Activated T-cell treated with anti-CD3 and anti-CD28 coated beads, Interleukin-2, amount 50 U/mL, for 1 hour (primary cell): ENCODE measurements at regions not wholly inside any gene's neighbourhood (a gene's known extent, or its start where the extent isn't known, plus 50 kb on each side); places are given as distances from the start of the nearest gene placed in this dataset.
"Not testable (repeated sequence)": the region's sequence is repeated elsewhere in the genome, so short reads cannot be mapped to it uniquely, and the experiment has no call there.

Source experiments
- DNase-seq: peaks from one replicate; pipeline ENCODE4 v3.0.0-alpha.2; 2020

DNA sequence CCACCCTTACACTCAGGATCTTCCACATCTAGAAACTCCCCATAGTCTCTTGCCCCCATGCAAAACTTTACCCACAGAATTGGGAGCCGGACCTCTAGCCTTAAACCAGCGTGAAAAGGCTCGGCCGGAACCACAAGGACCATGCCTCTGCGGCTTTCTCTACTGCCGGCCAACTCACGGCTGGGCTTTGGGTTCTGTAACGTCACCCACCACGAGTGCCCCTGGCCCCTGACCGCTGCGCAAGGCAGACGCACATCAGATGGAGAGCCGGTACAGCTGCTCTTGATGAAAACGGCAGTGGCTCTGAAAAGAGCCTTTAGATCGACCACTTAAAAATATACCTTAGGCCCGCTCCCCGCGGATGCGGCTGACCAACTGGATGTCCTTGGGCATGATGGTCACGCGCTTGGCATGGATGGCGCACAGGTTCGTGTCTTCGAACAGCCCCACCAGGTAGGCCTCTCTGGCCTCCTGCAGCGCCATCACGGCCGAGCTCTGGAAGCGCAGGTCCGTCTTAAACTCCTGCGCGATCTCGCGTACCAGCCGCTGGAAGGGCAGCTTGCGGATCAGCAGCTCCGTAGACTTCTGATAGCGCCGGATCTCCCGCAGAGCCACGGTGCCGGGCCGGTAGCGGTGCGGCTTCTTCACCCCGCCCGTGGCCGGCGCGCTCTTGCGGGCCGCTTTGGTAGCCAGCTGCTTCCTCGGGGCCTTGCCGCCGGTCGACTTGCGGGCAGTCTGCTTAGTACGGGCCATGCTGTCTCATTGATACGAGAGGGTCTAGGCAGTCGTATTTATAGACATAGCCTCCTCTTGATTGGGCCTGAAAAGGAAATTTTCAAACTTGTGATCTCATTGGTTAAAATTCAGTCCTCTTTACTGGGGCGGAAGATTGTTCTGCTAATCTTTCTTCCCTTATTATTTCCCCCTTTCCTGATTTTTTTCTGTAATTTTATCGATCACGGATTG is 66.3 kb downstream of the FAM72C start:
- DNase-seq, result peak; percentile 50

DNA sequence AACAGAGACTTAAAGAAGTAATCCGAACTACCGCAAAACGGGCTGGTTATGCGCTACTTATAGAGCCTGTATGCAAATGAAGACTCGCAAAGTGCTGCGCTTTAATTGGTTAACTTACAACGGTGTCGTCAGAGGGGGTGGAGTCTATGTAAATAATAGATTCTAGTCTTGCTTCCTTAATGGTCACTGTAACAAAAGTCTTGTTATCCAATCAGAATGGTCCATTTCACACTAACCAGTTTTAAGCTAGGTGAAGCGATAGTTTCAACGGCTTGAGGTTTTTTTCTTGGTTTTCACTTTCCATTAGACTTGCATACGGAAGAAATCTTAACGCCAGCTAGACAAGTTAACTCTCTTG is 67.2 kb downstream of the FAM72C start:
- not testable (repeated sequence) for DNase-seq

DNA sequence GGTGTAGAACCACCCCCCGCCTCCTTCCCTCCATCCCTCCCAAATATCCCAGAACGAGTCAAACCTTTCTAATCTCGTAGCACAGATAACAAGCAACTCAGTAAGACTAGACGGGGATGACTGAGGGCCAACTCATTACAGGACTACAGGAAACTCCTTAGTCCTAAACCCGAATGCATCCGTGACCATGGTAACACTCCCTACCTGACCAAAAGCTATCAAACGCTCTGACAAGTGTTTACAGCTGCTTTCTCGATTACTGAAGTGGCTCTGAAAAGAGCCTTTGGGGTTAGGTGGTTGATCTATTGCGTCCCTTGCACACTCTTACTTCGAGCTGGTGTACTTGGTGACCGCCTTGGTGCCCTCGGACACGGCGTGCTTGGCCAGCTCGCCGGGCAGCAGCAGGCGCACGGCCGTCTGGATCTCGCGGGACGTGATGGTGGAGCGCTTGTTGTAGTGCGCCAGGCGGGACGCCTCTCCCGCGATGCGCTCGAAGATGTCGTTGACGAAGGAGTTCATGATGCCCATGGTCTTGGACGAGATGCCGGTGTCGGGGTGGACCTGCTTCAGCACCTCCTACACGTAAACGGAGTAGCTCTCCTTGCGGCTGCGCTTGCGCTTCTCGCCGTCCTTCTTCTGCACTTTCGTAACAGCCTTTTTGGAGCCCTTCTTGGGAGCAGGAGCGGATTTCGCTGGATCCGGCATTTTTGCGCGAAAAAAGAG is 67.7 kb downstream of the FAM72C start:
- peak; percentile 19 for DNase-seq

DNA sequence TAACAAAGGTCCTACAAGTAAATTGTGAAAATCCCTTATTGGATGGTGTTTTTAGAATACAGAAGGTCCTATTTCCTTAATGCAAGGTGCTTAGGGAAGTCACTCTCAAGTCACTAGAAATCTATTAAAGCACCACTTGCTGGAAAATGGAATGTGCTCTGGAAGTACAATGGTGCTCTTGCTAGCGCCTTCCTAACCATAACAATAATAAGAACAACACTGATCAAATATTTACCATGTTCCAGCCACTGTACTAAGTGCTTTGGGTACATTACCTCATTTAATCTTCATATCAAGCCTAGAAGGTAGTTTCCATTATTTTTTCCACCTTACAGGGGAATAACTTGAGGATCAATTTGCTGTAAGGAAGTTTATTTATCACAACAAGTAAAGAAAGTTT is 75.4 kb downstream of the FAM72C start:
- DNase-seq, result not testable (repeated sequence)

DNA sequence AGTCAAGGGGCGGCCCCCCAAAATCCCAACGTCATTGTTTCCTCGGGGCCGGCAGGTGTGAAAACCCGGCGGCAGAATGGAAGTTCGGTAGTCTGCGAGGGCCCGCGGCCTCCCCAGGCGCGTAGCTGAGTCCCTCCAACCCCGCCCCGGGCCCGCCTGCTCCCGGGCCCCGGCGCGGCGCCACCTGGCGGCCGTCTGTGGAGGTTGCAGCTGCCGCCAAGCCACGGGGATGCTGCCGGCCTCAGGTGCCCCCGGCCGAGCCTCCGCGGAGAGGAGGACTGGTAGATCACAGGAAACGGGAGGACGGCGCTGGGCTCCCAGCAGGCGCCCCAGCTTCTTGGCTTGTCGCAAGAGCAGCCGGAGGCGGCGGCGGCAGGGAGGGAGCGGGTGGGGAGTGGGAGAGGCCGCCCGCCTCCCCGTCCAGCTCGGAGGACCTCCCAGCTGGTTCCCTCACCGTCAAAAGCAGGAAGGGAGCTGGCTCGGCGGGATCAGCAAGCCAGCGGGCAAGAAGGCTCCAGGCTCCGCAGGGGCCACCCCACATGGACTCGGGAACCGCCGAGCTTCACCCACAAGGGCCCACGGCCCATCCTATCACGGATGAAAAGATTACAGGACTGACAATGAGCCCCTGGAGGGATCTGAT is 86.7 kb downstream of the FAM72C start:
- peak; percentile 84 for DNase-seq

DNA sequence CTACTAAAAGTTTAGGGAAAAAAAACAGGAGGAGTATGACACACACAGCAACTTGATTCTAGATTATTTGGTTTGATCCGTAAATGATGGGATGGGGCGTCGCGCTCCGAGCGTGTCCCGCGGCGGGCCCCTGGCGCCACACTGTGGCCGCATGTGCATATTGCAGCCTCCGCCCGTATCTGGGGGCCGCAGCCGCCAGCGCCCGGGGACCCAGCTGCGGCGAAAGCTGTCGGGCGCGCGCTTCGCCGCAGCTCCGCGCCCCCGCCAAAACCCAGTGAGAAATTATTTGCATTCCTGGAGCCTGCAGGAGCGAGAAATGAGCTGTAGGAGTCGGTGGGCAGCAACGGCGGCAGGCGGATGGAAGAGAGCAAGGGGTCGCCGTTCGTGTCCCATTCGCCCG is 87.3 kb downstream of the FAM72C start:
- peak; percentile 74 for DNase-seq

DNA sequence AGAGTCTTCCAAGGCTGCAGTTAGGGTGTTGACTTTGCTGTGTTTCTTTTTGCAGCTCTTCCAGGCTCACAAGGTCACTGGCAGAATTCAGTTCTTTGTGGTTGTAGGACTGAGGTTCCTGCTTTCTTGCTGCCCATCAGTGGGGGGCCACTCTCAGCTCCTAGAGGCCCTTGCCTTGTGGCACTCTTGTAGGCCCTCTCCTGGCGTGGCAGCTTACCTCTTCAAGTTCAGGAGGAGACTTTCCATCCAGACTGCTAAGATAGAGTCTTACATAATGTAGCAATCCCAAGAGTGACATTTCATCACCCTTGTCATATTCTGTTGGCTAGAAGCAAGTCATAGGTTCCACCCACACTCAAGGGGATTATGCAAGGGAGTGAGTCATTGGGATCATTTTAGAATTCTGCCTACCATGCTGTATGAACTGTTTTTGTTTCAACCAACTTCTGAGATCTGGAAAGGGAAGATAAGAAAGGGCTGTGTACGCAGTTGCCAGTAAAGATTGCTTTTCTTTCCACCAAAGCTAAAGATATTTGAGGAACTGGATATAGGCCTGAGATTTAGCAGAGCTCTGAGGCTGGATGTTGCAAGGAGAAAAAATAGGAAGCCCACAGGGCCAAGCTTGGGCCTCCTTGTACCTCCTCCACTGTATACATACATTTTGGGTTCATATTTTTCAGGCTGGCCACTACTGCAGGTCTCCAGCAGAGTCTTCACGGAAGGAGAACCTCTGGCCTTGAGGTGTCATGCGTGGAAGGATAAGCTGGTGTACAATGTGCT is 91.8 kb downstream of the FAM72C start:
- not testable (repeated sequence) for DNase-seq

DNA sequence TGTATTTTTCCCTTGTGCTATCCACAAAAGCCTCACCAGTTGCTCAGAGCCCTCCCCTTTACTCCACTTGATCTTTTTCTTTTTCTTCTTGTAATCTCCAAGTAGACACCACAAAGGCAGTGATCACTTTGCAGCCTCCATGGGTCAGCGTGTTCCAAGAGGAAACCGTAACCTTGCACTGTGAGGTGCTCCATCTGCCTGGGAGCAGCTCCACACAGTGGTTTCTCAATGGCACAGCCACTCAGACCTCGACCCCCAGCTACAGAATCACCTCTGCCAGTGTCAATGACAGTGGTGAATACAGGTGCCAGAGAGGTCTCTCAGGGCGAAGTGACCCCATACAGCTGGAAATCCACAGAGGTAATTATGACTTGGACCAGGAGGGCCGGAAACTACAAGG is 95.8 kb downstream of the FAM72C start:
- DNase-seq, result not testable (repeated sequence)

DNA sequence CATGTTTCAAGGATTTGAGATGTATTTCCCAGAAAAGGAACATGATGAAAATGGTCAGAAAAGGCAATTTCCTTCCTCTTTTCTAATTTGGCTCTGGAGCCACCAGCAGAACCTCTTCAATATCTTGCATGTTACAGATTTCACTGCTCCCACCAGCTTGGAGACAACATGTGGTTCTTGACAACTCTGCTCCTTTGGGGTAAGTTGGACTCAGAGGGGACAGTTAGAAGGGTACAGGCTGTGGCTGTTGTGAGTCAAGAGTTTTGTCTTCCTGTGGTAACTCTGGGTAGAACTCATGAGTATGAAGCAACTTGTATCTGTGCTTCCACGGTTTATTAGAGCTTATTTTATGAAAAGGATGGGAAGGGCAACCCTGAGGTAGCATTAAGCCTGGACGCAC is 97.2 kb downstream of the FAM72C start:
- not testable (repeated sequence) for DNase-seq

DNA sequence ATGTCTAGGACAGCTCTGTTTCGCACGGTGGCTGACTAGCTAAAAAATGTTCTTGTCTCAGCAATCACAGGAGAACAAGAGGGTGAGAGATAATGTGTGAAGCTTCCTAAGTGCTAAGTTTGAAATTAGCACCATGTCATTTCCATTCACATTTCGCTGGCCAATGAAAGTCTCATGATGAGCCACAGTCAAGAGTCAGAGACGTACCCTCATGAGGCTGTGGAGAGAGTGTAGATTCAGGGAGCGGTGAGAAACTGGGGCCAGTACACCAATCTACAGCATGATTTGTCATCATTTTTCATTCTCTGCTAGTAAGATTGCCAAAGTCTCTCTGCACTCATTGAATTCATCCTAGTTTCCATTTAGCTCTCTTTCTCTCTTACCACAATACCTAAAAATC is 98.1 kb downstream of the FAM72C start:
- DNase-seq, result not testable (repeated sequence)

DNA sequence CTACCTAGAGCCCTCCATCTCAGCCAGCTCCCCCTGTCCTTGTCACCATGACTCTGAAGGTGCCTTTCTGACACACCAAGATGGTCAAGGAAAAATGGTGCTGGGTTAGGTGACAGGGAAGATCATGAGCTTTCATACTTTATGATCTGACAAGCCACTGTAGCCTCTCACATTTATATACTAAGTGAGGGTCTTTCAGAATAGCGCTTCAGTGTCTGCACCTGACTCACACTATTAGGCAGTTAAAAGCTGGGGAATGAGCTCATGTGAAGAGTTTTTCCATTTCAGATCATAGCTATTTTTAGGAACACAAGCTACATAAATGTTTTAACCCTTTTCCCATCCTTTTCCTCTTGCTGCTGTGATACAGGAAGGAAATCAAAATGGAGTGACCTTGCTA is 101.4 kb downstream of the FAM72C start:
- DNase-seq, result not testable (repeated sequence)

DNA sequence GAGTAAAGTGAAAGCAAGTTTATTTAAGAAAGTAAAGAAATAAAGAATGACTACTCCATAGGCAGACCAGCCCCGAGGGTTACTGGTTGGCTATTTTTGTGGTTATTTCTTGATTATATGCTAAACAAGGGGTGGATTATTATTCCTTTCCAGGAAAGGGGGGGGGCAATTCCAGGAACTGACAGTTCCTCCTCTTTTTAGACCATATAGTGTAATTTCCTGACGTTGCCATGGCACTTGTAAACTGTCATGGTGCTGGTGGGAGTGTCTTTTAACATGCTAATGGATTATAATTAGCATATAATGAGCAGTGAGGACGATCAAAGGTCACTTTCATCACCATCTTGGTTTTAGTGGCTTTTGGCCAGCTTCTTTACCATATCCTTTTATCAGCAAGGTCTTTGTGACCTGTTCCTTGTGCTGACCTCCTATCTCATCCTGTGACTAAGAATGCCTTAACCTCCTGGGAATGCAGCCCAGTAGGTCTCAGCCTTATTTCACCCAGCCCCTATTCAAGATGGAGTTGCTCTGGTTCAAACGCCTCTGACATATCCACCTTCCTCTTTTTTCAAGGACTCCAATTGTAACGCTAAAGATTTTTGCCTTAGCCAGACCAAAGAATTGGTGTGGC is 104.1 kb downstream of the FAM72C start:
- not testable (repeated sequence) for DNase-seq

DNA sequence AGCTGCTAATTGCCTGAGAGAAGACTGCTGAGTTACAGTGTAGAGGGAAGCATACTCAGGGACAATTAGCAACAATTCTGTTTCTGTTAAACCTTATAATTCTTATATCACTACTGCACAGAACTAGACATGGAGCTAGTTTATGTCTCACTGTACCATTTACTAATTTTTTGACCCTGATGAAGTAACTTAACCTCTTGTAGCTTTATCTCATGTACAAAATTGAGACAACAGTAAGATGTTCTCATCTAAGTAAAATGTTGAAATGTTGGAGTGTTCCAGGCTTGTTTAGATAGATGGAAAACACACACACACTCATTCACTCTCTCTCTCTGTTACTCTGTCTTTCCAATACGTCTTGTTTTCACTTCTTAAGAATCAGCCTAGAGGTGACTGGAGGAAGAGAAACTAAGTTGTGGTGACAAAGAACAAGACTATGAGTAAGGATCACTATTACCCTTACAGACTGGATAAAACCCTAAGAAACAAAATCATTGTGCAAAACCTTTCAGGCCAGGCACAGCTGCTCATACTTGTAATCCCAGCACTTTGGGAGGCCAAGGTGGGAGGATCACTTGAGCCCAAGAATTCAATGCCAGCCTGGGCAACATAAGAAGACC is 107.8 kb downstream of the FAM72C start:
- not testable (repeated sequence) for DNase-seq

DNA sequence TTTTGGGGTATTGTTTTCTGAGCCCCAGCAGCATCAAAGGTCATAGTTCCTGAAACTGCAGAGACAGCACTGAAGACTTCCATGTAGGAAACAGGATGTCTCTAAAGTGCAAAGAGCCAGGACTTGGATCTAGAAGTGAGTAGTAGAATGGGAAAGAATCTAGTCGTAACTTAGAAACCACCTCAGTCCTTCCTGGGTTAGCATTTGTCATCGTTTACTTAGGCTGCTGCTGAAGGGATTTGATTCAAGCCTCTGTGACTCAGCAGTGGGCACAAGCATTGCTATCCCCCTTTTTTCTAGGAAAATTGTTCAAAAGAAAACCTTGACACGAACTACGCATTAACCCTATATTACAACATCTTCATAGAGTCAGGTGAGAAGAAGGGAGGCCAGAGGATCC is 109.1 kb downstream of the FAM72C start:
- DNase-seq, result not testable (repeated sequence)

DNA sequence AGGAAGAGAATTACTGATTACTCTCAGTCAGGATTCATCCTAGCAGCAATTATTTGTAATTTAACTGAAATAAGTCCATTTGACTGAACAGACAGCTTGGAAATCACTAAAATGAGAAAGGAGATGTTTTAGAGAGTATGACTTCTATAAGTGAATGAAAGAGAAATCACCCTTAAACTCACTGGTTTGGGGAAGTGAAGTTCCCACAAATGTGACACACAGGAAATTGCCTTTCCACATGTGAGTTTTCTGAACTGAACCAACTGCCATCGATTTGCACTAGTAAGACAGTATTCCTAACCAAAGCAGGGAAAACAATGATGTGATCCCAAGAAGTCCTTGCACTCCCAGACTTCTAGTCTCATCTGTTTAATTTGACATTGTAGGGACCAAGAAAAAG is 110.5 kb downstream of the FAM72C start:
- DNase-seq, result not testable (repeated sequence)

DNA sequence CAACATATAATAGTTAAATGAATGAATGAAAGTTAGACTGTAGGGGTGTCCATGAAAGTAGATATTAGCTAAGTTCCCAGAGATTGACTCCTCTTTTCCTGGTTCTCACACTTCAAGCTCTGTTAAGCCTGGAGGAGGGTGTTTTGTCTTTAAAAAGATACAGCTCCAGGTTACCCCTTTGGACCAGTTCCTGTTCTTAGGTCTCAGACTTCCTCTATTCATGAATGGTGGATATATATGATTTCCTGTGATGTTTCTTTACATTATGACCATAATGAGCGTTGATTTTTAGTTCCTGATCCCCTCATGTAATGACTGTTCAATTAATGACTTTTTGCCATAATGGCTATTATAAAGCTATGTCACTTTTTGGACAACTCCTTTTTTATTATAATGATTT is 115.9 kb downstream of the FAM72C start:
- not testable (repeated sequence) for DNase-seq

DNA sequence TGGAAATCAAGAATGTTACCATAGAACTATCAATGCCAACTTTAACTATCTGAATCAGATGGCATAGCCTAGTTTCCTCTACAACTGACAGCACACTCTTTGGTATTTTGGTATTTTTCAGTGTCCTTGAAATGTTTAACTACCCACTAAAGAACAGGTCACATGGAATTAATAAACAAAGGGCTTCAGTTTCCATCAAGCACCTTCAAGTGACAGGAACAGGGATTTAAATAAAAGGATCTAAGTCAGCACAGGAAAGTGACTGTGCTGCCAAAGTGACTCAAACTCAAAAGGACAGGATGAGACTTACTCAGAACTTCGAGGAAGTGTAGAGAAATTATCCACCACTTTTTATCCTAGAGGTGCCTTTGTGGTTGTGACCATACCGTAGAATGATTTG is 117.7 kb downstream of the FAM72C start:
- DNase-seq, result not testable (repeated sequence)

DNA sequence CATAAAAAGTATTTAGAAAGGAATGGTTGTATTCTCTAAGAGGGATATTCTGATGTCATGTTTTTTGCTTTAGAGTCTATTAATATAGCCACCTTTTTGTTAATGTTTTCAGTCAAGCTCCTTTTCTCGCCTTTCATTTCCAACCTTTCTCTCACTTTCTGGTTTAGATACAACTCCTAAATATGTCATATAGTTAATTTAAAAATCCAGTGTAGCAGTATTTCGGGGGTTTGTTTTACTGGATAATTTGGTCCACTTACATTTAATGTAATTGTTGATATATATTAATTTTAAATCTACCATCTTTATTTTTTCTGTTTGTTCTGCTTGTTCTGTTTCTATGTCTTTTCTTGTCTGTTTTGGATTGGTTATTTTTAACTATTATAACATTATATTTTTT is 121.1 kb downstream of the FAM72C start:
- DNase-seq, result not testable (repeated sequence)

DNA sequence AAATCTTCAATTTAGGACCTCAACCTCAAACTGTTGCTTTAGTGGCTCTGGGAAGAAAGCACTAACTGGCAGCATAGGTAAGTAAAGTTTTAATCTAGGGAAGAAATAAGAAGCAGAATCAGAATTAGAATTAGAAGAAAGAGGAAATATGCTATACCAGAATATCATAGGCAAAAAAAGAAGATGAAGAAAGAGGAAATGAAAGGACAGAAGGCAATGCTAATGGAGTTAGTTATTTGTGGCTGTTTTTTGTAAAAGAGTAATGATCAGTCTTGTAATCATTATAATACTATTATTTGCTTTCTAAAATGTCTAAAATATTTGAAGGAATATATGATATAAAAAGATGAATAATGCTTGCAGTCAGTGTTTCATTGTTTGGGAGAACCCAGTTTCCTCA is 122.9 kb downstream of the FAM72C start:
- not testable (repeated sequence) for DNase-seq

DNA sequence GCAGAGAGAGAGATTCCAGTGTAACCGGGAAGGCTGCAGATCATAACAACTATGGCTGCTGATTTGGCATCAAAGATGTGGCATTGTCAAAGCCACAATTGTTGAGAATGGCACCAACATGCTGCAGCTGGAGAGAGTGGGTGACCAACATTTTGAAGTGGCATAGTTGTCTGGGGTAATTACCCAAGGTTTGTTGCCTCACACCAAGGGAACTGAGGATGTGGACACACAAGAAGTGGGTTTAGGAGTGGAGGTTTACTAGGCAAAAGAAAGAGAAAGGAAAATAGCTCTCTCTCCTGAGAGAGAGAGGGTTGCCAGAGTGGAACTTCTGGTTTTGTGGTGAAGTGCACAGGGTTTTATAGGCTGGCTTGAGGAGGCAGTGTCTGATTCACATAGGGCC is 126.6 kb downstream of the FAM72C start:
- DNase-seq, result not testable (repeated sequence)

DNA sequence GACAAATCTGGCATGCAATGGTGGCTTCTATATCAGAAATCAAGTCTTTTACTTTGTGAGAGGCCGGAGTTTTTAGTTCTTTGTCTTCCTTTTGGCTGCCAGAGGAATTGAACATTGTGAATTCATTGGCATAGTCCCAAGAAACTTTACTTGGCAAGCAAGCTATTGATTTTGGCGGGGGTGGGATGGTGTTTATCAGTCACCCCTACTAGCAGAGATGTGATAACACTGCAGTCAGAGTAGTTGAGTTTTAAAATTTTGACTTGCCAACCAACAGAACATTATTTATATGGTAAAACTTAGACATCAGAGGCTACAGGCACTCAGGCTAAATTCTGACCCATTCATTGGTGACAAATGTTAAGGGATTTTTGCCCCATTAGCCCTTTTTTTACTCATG is 129.7 kb downstream of the FAM72C start:
- DNase-seq, result not testable (repeated sequence)

DNA sequence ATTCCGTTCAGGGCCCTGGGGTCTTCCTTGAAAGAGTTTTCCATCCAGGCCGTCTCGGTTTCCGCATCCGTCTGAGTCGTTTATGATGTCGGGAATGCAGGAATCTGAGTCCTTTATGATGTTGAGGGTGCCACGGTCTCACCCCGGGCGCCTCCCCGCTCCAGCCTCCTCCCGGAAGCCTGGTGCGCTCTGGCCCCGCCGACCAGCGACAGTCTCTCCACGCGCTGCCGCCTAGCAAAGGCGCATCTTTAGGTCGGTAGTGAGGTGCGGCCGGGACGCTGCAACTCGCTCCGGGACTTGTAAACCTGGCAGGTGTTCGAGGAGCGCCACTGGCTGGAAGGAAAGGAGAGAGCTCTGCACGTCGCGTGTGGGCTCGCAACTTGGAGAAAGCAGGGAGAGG is 132.6 kb downstream of the FAM72C start:
- DNase-seq, result not testable (repeated sequence)
